ENCODE measurements at regions not wholly inside any gene's neighbourhood (a gene's known extent, or its start where the extent isn't known, plus 50 kb on each side); places are given as distances from the start of the nearest gene placed in this dataset.

GRCh38 chr2:60316381-60317033 lies 236.9 kb downstream of the BCL11A start:
- no peak for TF ChIP-seq CTCF (conservative IDR thresholded peaks at IDR 0.05)
- no peak for TF ChIP-seq EZH2 (IDR thresholded peaks at IDR 0.05; ENCODE audit: low read depth)

Data from PC-9 (cell line).